ENCODE measurements at regions not wholly inside any gene's neighbourhood (a gene's known extent, or its start where the extent isn't known, plus 50 kb on each side); places are given as distances from the start of the nearest gene placed in this dataset.
"Not testable (repeated sequence)": the region's sequence is repeated elsewhere in the genome, so short reads cannot be mapped to it uniquely, and the experiment has no call there.

DNA sequence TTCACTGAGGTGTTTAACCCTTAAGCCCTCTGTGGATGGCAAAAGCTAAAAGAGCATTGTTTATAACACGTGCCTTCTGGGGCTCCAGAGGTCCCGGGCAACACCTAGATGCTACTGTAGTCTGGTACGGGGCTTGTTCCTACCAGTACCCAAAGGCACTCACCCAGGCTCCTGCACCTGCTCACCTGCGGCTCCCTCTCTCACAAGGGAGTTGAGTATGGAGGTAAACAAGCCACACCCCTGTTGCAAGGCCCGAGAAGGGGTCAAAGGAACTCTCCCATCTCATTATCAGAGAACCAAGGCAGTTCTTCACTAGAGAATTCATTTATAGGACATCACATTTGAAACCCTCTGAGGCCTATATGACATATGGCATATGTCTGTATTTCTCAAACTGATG lies 53.4 kb upstream of the IL6ST start:
- DNase-seq, result peak; percentile 16

- DNase-seq, result no peak
Measured at GRCh38 chr5:56047448-56047847, 52.7 kb upstream of the IL6ST start.

GRCh38 chr5:56045469-56045868 lies 50.7 kb upstream of the IL6ST start:
- no peak for DNase-seq

GRCh38 chr5:56044746-56045428 lies 50.1 kb upstream of the IL6ST start:
- DNase-seq, result not testable (repeated sequence)

Data from CD4-positive, alpha-beta T cell treated with Interleukin-6 for 4 hours (primary cell).